ENCODE measurements at regions not wholly inside any gene's neighbourhood (a gene's known extent, or its start where the extent isn't known, plus 50 kb on each side); places are given as distances from the start of the nearest gene placed in this dataset.

DNA sequence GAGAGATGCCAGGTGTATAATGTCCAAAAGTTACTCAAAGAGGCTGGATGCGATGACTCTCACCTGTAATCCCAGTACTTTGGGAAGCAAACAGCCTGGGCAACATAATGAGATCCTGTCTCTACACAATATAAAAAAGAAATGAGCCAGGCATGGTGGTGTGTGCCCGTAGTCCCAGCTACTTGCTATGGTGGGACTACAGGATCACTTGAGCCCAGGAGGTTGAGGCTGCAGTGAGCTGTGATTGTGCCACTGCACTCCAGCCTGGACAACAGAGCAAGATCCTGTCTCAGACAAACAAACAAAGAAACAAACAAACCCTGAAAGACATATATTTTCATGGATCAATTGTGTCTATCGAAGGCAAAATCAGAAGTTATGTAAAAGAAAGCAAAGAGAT, 54.3 kb upstream of the CYP2B6 start:
- TF ChIP-seq CEBPB (IDR thresholded peaks at IDR 0.05): no peak
- TF ChIP-seq EGR1 (IDR thresholded peaks at IDR 0.05): no peak
- no peak for TF ChIP-seq TEAD4 (IDR thresholded peaks at IDR 0.05)
- TF ChIP-seq, protein P1, sequence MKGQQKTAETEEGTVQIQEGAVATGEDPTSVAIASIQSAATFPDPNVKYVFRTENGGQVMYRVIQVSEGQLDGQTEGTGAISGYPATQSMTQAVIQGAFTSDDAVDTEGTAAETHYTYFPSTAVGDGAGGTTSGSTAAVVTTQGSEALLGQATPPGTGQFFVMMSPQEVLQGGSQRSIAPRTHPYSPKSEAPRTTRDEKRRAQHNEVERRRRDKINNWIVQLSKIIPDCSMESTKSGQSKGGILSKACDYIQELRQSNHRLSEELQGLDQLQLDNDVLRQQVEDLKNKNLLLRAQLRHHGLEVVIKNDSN (IDR thresholded peaks at IDR 0.05): no peak
- no peak for TF ChIP-seq CREB1 (IDR thresholded peaks at IDR 0.05; ENCODE audit: low read depth)

- TF ChIP-seq, protein P1 (IDR thresholded peaks at IDR 0.05): no peak
- TF ChIP-seq RAD21 (IDR thresholded peaks at IDR 0.05; ENCODE audit: low read depth): peak; percentile 30
These were observed 51.0 kb upstream of the CYP2A7 start for GRCh38 chr19:40933025-40933424.

- TF ChIP-seq TCF12 (IDR thresholded peaks at IDR 0.05; ENCODE audit: low read depth) (no peak), EP300 (IDR thresholded peaks at IDR 0.05; ENCODE audit: borderline replicate concordance) (no peak), CREB1 (IDR thresholded peaks at IDR 0.05; ENCODE audit: low read depth) (no peak), NFIC (IDR thresholded peaks at IDR 0.05) (no peak), ZBTB7A (IDR thresholded peaks at IDR 0.05; ENCODE audit: low read depth) (no peak), FOXM1 (IDR thresholded peaks at IDR 0.05; ENCODE audit: borderline replicate concordance, low read depth) (no peak), CEBPB (IDR thresholded peaks at IDR 0.05) (no peak), TAF1 (IDR thresholded peaks at IDR 0.05; ENCODE audit: low read depth) (no peak)
- TF ChIP-seq, protein P1 (IDR thresholded peaks at IDR 0.05): no peak
These were observed 50.3 kb upstream of the CYP2A7 start for GRCh38 chr19:40932008-40932959.
